D341Med (cell line): ENCODE measurements at regions not wholly inside any gene's neighbourhood (a gene's known extent, or its start where the extent isn't known, plus 50 kb on each side); places are given as distances from the start of the nearest gene placed in this dataset.
"Not testable (repeated sequence)": the region's sequence is repeated elsewhere in the genome, so short reads cannot be mapped to it uniquely, and the experiment has no call there.

Experiments
- DNase-seq: peaks from one replicate; pipeline ENCODE4 v3.0.0; 2012; ENCODE audit warnings: low spot score

GRCh38 chr7:8809320-8809719 lies 375.9 kb downstream of the NXPH1 start:
- DNase-seq: no peak

GRCh38 chr7:8817448-8818036 lies 384.1 kb downstream of the NXPH1 start:
- no peak for DNase-seq

- DNase-seq: no peak
Measured at GRCh38 chr7:8818406-8818805, 385.0 kb downstream of the NXPH1 start.

GRCh38 chr7:8822595-8822994 lies 389.2 kb downstream of the NXPH1 start:
- DNase-seq: no peak

GRCh38 chr7:8823486-8823885 lies 390.1 kb downstream of the NXPH1 start:
- no peak for DNase-seq

- no peak for DNase-seq
Measured at GRCh38 chr7:8827329-8827728, 393.9 kb downstream of the NXPH1 start.

GRCh38 chr7:8829100-8829499 lies 395.7 kb downstream of the NXPH1 start:
- DNase-seq: no peak

GRCh38 chr7:8831376-8831775 lies 398.0 kb downstream of the NXPH1 start:
- no peak for DNase-seq

- DNase-seq: no peak
Measured at GRCh38 chr7:8833355-8833754, 399.9 kb downstream of the NXPH1 start.

GRCh38 chr7:8841171-8841570 lies 407.8 kb downstream of the NXPH1 start:
- DNase-seq: no peak

- DNase-seq: no peak
Measured at GRCh38 chr7:8871716-8872115, 438.3 kb downstream of the NXPH1 start.

GRCh38 chr7:8881916-8882315 lies 448.5 kb downstream of the NXPH1 start:
- DNase-seq: no peak

- DNase-seq: no peak
Measured at GRCh38 chr7:8885480-8886000, 452.1 kb downstream of the NXPH1 start.

- DNase-seq: not testable (repeated sequence)
Measured at GRCh38 chr7:8890346-8890745, 456.9 kb downstream of the NXPH1 start.

- no peak for DNase-seq
Measured at GRCh38 chr7:8893775-8894174, 460.4 kb downstream of the NXPH1 start.

GRCh38 chr7:8906396-8907075 lies 473.1 kb downstream of the NXPH1 start:
- no peak for DNase-seq

- DNase-seq: no peak
Measured at GRCh38 chr7:8908889-8909288, 475.5 kb downstream of the NXPH1 start.

- DNase-seq: no peak
Measured at GRCh38 chr7:8913682-8914081, 480.3 kb downstream of the NXPH1 start.

- DNase-seq: no peak
Measured at GRCh38 chr7:8921807-8922206, 488.4 kb downstream of the NXPH1 start.

GRCh38 chr7:8922726-8923125 lies 489.3 kb downstream of the NXPH1 start:
- no peak for DNase-seq

- no peak for DNase-seq
Measured at GRCh38 chr7:8923164-8923806, 489.9 kb downstream of the NXPH1 start.

- DNase-seq: no peak
Measured at GRCh38 chr7:8931906-8932646, 498.7 kb downstream of the NXPH1 start.

GRCh38 chr7:8932751-8933150 lies 499.3 kb downstream of the NXPH1 start:
- no peak for DNase-seq
